Neural progenitor cell (in vitro differentiated cells): ENCODE measurements at regions not wholly inside any gene's neighbourhood (a gene's known extent, or its start where the extent isn't known, plus 50 kb on each side); places are given as distances from the start of the nearest gene placed in this dataset.

Experiments
- DNase-seq: peaks from one replicate; pipeline ENCODE4 v3.0.0-alpha.2; 2016; ENCODE audit warnings: low spot score
- H2AFZ ChIP-seq: fragments of 200-600 bp; sonication (generic); replicated peaks from 2 replicates; pipeline ENCODE4 v1.6.1; 2016; ENCODE audit warnings: antibody characterized with exemption
- H3F3A ChIP-seq: fragments of 200-600 bp; sonication (generic); 2 replicates; pipeline ENCODE4 v1.6.1; 2016; ENCODE audit warnings: antibody characterized with exemption, low read depth
- H3K27ac ChIP-seq: fragments of 200-600 bp; sonication (generic); 2 replicates; pipeline ENCODE4 v1.5.1; 2016; ENCODE audit warnings: mild to moderate bottlenecking
- H3K27me3 ChIP-seq: fragments of 200-600 bp; sonication (generic); 2 replicates; pipeline ENCODE4 v1.6.1; 2016; ENCODE audit warnings: mild to moderate bottlenecking, moderate library complexity
- H3K36me3 ChIP-seq: fragments of 200-600 bp; sonication (generic); 2 replicates; pipeline ENCODE4 v1.5.1; 2016
- H3K4me1 ChIP-seq: fragments of 200-600 bp; sonication (generic); 2 replicates; pipeline ENCODE4 v1.6.1; 2016; ENCODE audit warnings: mixed run types
- H3K4me2 ChIP-seq: fragments of 200-600 bp; sonication (generic); 2 replicates; pipeline ENCODE4 v1.6.1; 2016
- H3K4me3 ChIP-seq: fragments of 200-600 bp; sonication (generic); 2 replicates; pipeline ENCODE4 v1.5.1; 2016
- H3K79me2 ChIP-seq: fragments of 200-600 bp; sonication (generic); 2 replicates; pipeline ENCODE4 v1.6.1; 2016; ENCODE audit warnings: low read depth
- H3K9ac ChIP-seq: fragments of 200-600 bp; sonication (generic); 2 replicates; pipeline ENCODE4 v1.6.1; 2016
- H3K9me3 ChIP-seq: fragments of 200-600 bp; sonication (generic); 2 replicates; pipeline ENCODE4 v1.5.1; 2016; ENCODE audit warnings: low read depth
- H4K20me1 ChIP-seq: fragments of 200-600 bp; sonication (generic); 2 replicates; pipeline ENCODE4 v1.6.1; 2016; ENCODE audit warnings: low read depth
- H3K27ac Mint-ChIP-seq: 3 replicates; pipeline ENCODE4 v1.8.0; 2021; ENCODE audit warnings: mixed read lengths
- H3K27me3 Mint-ChIP-seq: 2 replicates; pipeline ENCODE4 v1.8.0; 2022; ENCODE audit warnings: low read depth, mild to moderate bottlenecking, inconsistent platforms, moderate library complexity, mixed read lengths; ENCODE audit not compliant: insufficient read depth
- H3K36me3 Mint-ChIP-seq: 3 replicates; pipeline ENCODE4 v1.8.0; 2021; ENCODE audit warnings: mixed read lengths
- H3K4me1 Mint-ChIP-seq: 3 replicates; pipeline ENCODE4 v1.8.0; 2021; ENCODE audit warnings: mixed read lengths
- H3K4me3 Mint-ChIP-seq: 3 replicates; pipeline ENCODE4 v1.8.0; 2021; ENCODE audit warnings: mild to moderate bottlenecking, moderate library complexity, mixed read lengths
- H3K9me3 Mint-ChIP-seq: 3 replicates; pipeline ENCODE4 v1.8.0; 2020; ENCODE audit warnings: mixed read lengths
- EZH2 ChIP-seq: fragments of 200-600 bp; sonication (generic); IDR thresholded peaks from 2 replicates; pipeline ENCODE4 v1.6.1; 2017; ENCODE audit warnings: antibody characterized with exemption, mild to moderate bottlenecking, moderate library complexity
- EZH2phosphoT487 ChIP-seq: fragments of 200-600 bp; sonication (generic); IDR thresholded peaks from 2 replicates; pipeline ENCODE4 v1.6.1; 2017; ENCODE audit warnings: antibody characterized with exemption
- TF ChIP-seq, protein P1 (sequence below): fragments of 200-600 bp; sonication (generic); IDR thresholded peaks from 2 replicates; pipeline ENCODE4 v1.5.1; 2017; ENCODE audit warnings: antibody characterized with exemption, mild to moderate bottlenecking

DNA sequence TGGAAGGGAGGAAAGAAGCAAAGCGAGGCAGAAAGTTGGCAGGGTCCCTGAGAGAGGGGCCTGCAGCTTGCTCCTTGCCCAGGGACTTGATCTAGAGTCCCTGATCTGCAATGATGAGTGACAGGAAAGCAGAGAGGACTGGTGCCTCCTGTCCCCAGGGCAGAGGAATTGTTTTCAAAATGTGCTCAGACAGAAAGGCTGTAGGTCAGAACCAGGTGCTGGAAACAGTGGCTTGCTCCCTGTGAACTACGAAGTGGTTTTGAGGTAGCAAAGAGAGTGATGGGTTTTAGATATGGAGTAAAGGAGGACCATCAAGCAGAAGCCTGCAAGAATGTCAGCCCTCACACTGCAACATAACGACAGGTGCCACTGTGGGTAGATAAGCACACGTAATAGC, 164.9 kb upstream of the SERTAD2 start:
- Histone ChIP-seq H3K4me1 (peaks cover 6% of the 10 kb centered on the region), H4K20me1 (no peaks in the 10 kb centered on the region), H3K27ac (no peak overlapping the region), H3K4me2 (no peak overlapping the region), H2AFZ (no peak overlapping the region), H3K79me2 (no peaks in the 10 kb centered on the region), H3F3A (peaks cover 4% of the 10 kb centered on the region), H3K9ac (no peak overlapping the region), H3K9me3 (no peaks in the 10 kb centered on the region), H3K4me3 (no peak overlapping the region), H3K36me3 (no peaks in the 10 kb centered on the region), H3K27me3 (no peaks in the 10 kb centered on the region)
- Mint-ChIP-seq H3K27me3 (peaks cover 3% of the 10 kb centered on the region), H3K4me1 (peaks cover 4% of the 10 kb centered on the region), H3K4me3 (no peak overlapping the region), H3K9me3 (no peaks in the 10 kb centered on the region), H3K27ac (peak overlapping the region; percentile 67), H3K36me3 (no peaks in the 10 kb centered on the region)
- TF ChIP-seq, protein P1, sequence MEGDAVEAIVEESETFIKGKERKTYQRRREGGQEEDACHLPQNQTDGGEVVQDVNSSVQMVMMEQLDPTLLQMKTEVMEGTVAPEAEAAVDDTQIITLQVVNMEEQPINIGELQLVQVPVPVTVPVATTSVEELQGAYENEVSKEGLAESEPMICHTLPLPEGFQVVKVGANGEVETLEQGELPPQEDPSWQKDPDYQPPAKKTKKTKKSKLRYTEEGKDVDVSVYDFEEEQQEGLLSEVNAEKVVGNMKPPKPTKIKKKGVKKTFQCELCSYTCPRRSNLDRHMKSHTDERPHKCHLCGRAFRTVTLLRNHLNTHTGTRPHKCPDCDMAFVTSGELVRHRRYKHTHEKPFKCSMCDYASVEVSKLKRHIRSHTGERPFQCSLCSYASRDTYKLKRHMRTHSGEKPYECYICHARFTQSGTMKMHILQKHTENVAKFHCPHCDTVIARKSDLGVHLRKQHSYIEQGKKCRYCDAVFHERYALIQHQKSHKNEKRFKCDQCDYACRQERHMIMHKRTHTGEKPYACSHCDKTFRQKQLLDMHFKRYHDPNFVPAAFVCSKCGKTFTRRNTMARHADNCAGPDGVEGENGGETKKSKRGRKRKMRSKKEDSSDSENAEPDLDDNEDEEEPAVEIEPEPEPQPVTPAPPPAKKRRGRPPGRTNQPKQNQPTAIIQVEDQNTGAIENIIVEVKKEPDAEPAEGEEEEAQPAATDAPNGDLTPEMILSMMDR = no peak
- TF ChIP-seq EZH2 = no peak
- TF ChIP-seq EZH2phosphoT487 = no peak
- no peak for DNase-seq

DNA sequence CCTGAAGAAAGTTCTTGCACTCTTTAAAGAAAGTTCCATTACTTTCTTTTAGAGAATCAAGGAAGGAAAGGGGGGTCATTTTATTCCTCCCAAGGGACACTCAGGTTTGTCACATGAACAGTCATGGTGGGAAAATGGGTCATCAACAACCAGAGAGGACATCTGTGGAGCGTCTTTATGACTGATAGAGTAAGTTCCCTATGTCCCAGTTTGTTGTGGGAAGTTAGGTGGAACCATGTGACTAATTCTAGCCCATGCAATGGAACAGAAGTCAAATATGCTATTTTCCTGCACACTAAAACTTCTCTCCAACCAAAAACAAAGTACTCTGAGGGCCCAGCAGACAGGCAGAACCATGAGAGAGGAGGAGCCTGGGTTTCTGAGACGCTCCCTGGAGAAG, 165.6 kb upstream of the SERTAD2 start:
- H3K27ac Mint-ChIP-seq = no peak overlapping the region
- Histone ChIP-seq H3K27ac (no peak overlapping the region), H3K79me2 (no peaks in the 10 kb centered on the region), H3K9ac (no peak overlapping the region), H3K4me3 (no peak overlapping the region), H3K27me3 (no peaks in the 10 kb centered on the region), H3K4me2 (no peak overlapping the region), H3F3A (no peaks in the 10 kb centered on the region), H3K36me3 (no peaks in the 10 kb centered on the region), H3K4me1 (no peaks in the 10 kb centered on the region), H2AFZ (no peak overlapping the region), H3K9me3 (no peaks in the 10 kb centered on the region), H4K20me1 (no peaks in the 10 kb centered on the region)
- DNase-seq = no peak
- H3K27me3 Mint-ChIP-seq = peaks cover 3% of the 10 kb centered on the region
- TF ChIP-seq, protein P1 = no peak
- TF ChIP-seq EZH2 (no peak), EZH2phosphoT487 (no peak)
- no peak overlapping the region for H3K4me3 Mint-ChIP-seq
- no peaks in the 10 kb centered on the region for H3K4me1 Mint-ChIP-seq
- no peaks in the 10 kb centered on the region for H3K9me3 Mint-ChIP-seq
- H3K36me3 Mint-ChIP-seq = no peaks in the 10 kb centered on the region

DNA sequence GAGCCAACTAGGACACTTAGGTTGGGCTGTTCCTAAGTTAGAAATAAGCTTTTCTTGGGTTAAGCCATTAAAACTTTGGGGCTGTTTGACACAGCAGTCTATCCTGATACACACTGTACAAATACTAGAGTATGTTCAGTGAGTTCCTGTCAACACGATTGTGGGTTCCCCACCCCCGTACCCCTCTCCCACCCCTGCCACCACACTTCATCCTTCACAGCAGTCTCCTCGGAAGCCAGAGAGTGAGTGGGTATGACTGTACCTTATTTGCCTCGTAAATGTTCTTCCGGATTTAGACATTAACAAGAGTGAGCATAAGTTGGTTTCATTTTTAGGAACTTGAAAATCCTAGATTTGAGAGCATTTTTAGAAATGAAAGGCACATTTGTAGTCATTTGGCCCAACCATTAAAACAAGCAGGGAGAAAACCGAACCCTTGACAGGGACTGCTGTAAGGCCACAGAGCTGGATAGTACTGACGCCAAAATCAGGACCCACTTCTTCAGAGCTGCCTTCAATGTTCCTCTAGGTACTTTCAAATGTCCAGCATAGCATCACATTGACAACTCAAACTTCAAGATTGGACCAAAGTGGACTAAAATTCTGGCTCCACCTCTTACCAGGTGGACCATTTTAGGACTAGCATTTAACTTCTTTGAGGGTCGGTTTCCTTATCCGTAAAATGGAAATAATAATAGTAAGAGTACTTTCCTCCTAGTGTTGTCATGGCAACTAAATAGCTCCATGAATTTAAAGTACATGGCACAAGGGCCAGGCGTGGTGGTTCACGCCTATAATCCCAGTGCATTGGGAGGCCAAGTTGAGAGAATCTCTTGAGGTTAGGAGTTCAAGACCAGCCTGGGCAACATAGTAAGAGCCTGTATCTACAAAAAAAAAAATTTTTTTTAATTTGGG, 166.3 kb upstream of the SERTAD2 start:
- Mint-ChIP-seq H3K4me3 (no peak overlapping the region), H3K4me1 (no peaks in the 10 kb centered on the region), H3K27me3 (peaks cover 3% of the 10 kb centered on the region), H3K9me3 (no peaks in the 10 kb centered on the region), H3K36me3 (no peaks in the 10 kb centered on the region), H3K27ac (no peak overlapping the region)
- DNase-seq = no peak
- no peak overlapping the region for H3K4me2 ChIP-seq
- H3K27ac ChIP-seq = no peak overlapping the region
- no peaks in the 10 kb centered on the region for H3K36me3 ChIP-seq
- no peaks in the 10 kb centered on the region for H3F3A ChIP-seq
- no peak overlapping the region for H3K9ac ChIP-seq
- H3K9me3 ChIP-seq = no peaks in the 10 kb centered on the region
- no peaks in the 10 kb centered on the region for H3K27me3 ChIP-seq
- TF ChIP-seq EZH2 = no peak
- no peak for TF ChIP-seq EZH2phosphoT487
- TF ChIP-seq, protein P1 = no peak
- H2AFZ ChIP-seq = no peak overlapping the region
- no peaks in the 10 kb centered on the region for H3K79me2 ChIP-seq
- H3K4me1 ChIP-seq = no peaks in the 10 kb centered on the region
- no peak overlapping the region for H3K4me3 ChIP-seq
- no peaks in the 10 kb centered on the region for H4K20me1 ChIP-seq
